ENCODE measurements at regions not wholly inside any gene's neighbourhood (a gene's known extent, or its start where the extent isn't known, plus 50 kb on each side); places are given as distances from the start of the nearest gene placed in this dataset.

DNA sequence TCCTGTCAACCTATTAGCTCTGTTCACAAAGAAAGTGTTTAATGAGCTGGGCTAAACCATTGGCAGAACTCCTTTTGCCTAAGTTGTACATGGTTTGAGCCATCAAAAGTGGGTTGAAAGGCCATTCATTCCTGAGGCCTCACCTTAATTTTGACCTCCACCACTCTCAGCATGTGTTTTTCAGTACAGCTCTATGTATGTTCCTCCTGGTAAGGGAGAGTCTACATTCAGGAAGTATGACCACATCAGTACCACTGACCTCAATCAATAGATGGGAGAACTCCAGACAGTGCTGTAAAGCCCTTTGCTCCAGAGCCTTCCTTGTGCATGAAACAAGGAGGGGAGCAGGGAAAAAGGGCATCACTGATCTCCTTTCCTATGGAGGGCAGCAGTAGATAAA is 87.8 kb upstream of the CARD18 start:
- Histone ChIP-seq H3K4me3 (replicated peaks in 1 of 3) (no peak overlapping the region), H3K4me1 (peaks cover 5 to 13% of the 10 kb centered on the region in 2 donors), H3K9me3 (no peaks in the 10 kb centered on the region), H3K27me3 (no peaks in the 10 kb centered on the region), H3K27ac (no peak overlapping the region), H3K36me3 (no peaks in the 10 kb centered on the region)
- intact Hi-C loops (cut with DNase I), result no loop called here
- TF ChIP-seq, protein P1, sequence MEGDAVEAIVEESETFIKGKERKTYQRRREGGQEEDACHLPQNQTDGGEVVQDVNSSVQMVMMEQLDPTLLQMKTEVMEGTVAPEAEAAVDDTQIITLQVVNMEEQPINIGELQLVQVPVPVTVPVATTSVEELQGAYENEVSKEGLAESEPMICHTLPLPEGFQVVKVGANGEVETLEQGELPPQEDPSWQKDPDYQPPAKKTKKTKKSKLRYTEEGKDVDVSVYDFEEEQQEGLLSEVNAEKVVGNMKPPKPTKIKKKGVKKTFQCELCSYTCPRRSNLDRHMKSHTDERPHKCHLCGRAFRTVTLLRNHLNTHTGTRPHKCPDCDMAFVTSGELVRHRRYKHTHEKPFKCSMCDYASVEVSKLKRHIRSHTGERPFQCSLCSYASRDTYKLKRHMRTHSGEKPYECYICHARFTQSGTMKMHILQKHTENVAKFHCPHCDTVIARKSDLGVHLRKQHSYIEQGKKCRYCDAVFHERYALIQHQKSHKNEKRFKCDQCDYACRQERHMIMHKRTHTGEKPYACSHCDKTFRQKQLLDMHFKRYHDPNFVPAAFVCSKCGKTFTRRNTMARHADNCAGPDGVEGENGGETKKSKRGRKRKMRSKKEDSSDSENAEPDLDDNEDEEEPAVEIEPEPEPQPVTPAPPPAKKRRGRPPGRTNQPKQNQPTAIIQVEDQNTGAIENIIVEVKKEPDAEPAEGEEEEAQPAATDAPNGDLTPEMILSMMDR (IDR thresholded peaks at IDR 0.05), result no peak
- no peak for TF ChIP-seq POLR2A (IDR thresholded peaks at IDR 0.05)
- DNase-seq, result no peak

GRCh38 chr11:105226766-105227165 is 87.2 kb upstream of the CARD18 start:
- WGBS, 2 donors, result 28 to 44% methylated on average over 2 of the region's 2 CpGs
- H3K4me1 ChIP-seq, result peaks cover 5 to 13% of the 10 kb centered on the region in 2 donors
- H3K27ac ChIP-seq, result no peak overlapping the region
- intact Hi-C loops (cut with DNase I), result no loop called here
- no peak for TF ChIP-seq POLR2A (IDR thresholded peaks at IDR 0.05)
- TF ChIP-seq, protein P1 (IDR thresholded peaks at IDR 0.05), result no peak
- no peak for DNase-seq
- H3K36me3 ChIP-seq, result no peaks in the 10 kb centered on the region
- no peak overlapping the region for H3K4me3 ChIP-seq (replicated peaks in 1 of 3)
- no peaks in the 10 kb centered on the region for H3K27me3 ChIP-seq
- no peaks in the 10 kb centered on the region for H3K9me3 ChIP-seq

GRCh38 chr11:105226091-105226490 is 86.5 kb upstream of the CARD18 start:
- DNase-seq, result no peak
- no peak overlapping the region for H3K4me3 ChIP-seq (replicated peaks in 1 of 3)
- H3K36me3 ChIP-seq, result no peaks in the 10 kb centered on the region
- H3K9me3 ChIP-seq, result no peaks in the 10 kb centered on the region
- peaks cover 5 to 13% of the 10 kb centered on the region in 2 donors for H3K4me1 ChIP-seq
- H3K27me3 ChIP-seq, result no peaks in the 10 kb centered on the region
- H3K27ac ChIP-seq, result no peak overlapping the region
- TF ChIP-seq, protein P1 (IDR thresholded peaks at IDR 0.05), result no peak
- no peak for TF ChIP-seq POLR2A (IDR thresholded peaks at IDR 0.05)
- intact Hi-C loops (cut with DNase I), result no loop called here

- no peak overlapping the region for H3K4me3 ChIP-seq (replicated peaks in 1 of 3)
- H3K36me3 ChIP-seq, result no peaks in the 10 kb centered on the region
- WGBS, 2 donors, result 34 to 39% methylated on average over 4 of the region's 4 CpGs
- peak in 1 of 2 donors; percentile 43 for DNase-seq
- no peak overlapping the region for H3K27ac ChIP-seq
- peaks cover 5 to 13% of the 10 kb centered on the region in 2 donors for H3K4me1 ChIP-seq
- TF ChIP-seq, protein P1 (IDR thresholded peaks at IDR 0.05), result no peak
- no peak for TF ChIP-seq POLR2A (IDR thresholded peaks at IDR 0.05)
- intact Hi-C loops (cut with DNase I), result no loop called here
- no peaks in the 10 kb centered on the region for H3K27me3 ChIP-seq
- H3K9me3 ChIP-seq, result no peaks in the 10 kb centered on the region
Measured at GRCh38 chr11:105224482-105225253, 85.1 kb upstream of the CARD18 start.

DNA sequence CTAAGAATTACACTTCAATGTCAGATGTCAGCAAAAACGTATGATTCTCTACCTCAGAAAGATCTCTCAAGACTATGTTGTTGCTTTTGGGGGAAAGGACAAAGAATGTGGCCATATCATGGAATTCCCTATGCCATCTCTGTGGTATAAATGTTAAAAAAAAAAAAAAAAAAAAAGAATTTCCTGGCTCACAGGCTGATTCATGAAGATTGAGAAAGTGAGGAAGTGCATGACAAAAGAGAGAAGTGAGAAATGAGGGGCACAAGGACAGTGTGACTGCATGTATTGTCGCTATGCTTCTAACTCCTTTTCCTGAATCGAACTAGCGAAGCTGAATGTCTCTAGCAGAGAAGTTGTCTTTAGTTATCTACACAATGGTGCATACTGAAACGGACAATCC is 80.6 kb upstream of the CARD18 start:
- H3K27ac ChIP-seq, result no peak overlapping the region
- H3K9me3 ChIP-seq, result no peaks in the 10 kb centered on the region
- no peaks in the 10 kb centered on the region for H3K27me3 ChIP-seq
- intact Hi-C loops (cut with DNase I), result no loop called here
- TF ChIP-seq POLR2A (IDR thresholded peaks at IDR 0.05), result no peak
- TF ChIP-seq, protein P1 (IDR thresholded peaks at IDR 0.05), result no peak
- peaks cover 5 to 7% of the 10 kb centered on the region in 2 donors for H3K4me1 ChIP-seq
- no peak overlapping the region for H3K4me3 ChIP-seq (replicated peaks in 1 of 3)
- no peak for DNase-seq
- WGBS, 2 donors, result 84 to 85% methylated on average over 5 of the region's 5 CpGs
- no peaks in the 10 kb centered on the region for H3K36me3 ChIP-seq
